ENCODE measurements at regions not wholly inside any gene's neighbourhood (a gene's known extent, or its start where the extent isn't known, plus 50 kb on each side); places are given as distances from the start of the nearest gene placed in this dataset.

- DNase-seq (ENCODE audit: low read depth), result no peak
- no peak overlapping the region for H3K4me3 ChIP-seq (ENCODE audit: low read depth, low read length)
Observed at GRCh38 chr5:111676926-111677415, 80.0 kb downstream of the NREP start.

GRCh38 chr5:111676466-111676865 is 80.5 kb downstream of the NREP start:
- H3K4me3 ChIP-seq (ENCODE audit: low read depth, low read length), result no peak overlapping the region
- DNase-seq (ENCODE audit: low read depth), result peak; percentile 34

- no peak for DNase-seq (ENCODE audit: low read depth)
- no peak overlapping the region for H3K4me3 ChIP-seq (ENCODE audit: low read depth, low read length)
Observed at GRCh38 chr5:111675201-111675934, 81.6 kb downstream of the NREP start.

- DNase-seq (ENCODE audit: low read depth), result no peak
Observed at GRCh38 chr5:111673891-111674626, 82.9 kb downstream of the NREP start.

GRCh38 chr5:111672099-111672498 is 84.9 kb downstream of the NREP start:
- no peak for DNase-seq (ENCODE audit: low read depth)
- H3K4me3 ChIP-seq (ENCODE audit: low read depth, low read length), result no peak overlapping the region

More at GRCh38 chr5:111673891-111674626, 82.9 kb downstream of the NREP start:
- H3K4me3 ChIP-seq (ENCODE audit: low read depth, low read length), result no peak overlapping the region

GRCh38 chr5:111670826-111671492 is 86.0 kb downstream of the NREP start:
- H3K4me3 ChIP-seq (ENCODE audit: low read depth, low read length), result no peak overlapping the region
- no peak for DNase-seq (ENCODE audit: low read depth)

- no peak overlapping the region for H3K4me3 ChIP-seq (ENCODE audit: low read depth, low read length)
- DNase-seq (ENCODE audit: low read depth), result peak; percentile 25
Observed at GRCh38 chr5:111668477-111669414, 88.2 kb downstream of the NREP start.

GRCh38 chr5:111667128-111667736 is 89.8 kb downstream of the NREP start:
- DNase-seq (ENCODE audit: low read depth), result no peak
- no peak overlapping the region for H3K4me3 ChIP-seq (ENCODE audit: low read depth, low read length)

- no peak for DNase-seq (ENCODE audit: low read depth)
- no peak overlapping the region for H3K4me3 ChIP-seq (ENCODE audit: low read depth, low read length)
Observed at GRCh38 chr5:111656580-111656979, 100.4 kb downstream of the NREP start.

GRCh38 chr5:111655169-111655924 is 101.6 kb downstream of the NREP start:
- peak; percentile 51 for DNase-seq (ENCODE audit: low read depth)
- H3K4me3 ChIP-seq (ENCODE audit: low read depth, low read length), result no peak overlapping the region

GRCh38 chr5:111653408-111653807 is 103.6 kb downstream of the NREP start:
- no peak for DNase-seq (ENCODE audit: low read depth)
- no peak overlapping the region for H3K4me3 ChIP-seq (ENCODE audit: low read depth, low read length)

- DNase-seq (ENCODE audit: low read depth), result no peak
Observed at GRCh38 chr5:111649516-111649915, 107.5 kb downstream of the NREP start.

GRCh38 chr5:111645303-111645838 is 111.6 kb downstream of the NREP start:
- DNase-seq (ENCODE audit: low read depth), result no peak

More at GRCh38 chr5:111649516-111649915, 107.5 kb downstream of the NREP start:
- no peak overlapping the region for H3K4me3 ChIP-seq (ENCODE audit: low read depth, low read length)

GRCh38 chr5:111643499-111643898 is 113.5 kb downstream of the NREP start:
- no peak for DNase-seq (ENCODE audit: low read depth)
- no peak overlapping the region for H3K4me3 ChIP-seq (ENCODE audit: low read depth, low read length)

More at GRCh38 chr5:111645303-111645838, 111.6 kb downstream of the NREP start:
- H3K4me3 ChIP-seq (ENCODE audit: low read depth, low read length), result no peak overlapping the region

GRCh38 chr5:111641533-111642233 is 115.3 kb downstream of the NREP start:
- peak; percentile 71 for DNase-seq (ENCODE audit: low read depth)
- H3K4me3 ChIP-seq (ENCODE audit: low read depth, low read length), result no peak overlapping the region

- H3K4me3 ChIP-seq (ENCODE audit: low read depth, low read length), result no peak overlapping the region
- DNase-seq (ENCODE audit: low read depth), result no peak
Observed at GRCh38 chr5:111639912-111640311, 117.1 kb downstream of the NREP start.

- no peak overlapping the region for H3K4me3 ChIP-seq (ENCODE audit: low read depth, low read length)
- DNase-seq (ENCODE audit: low read depth), result no peak
Observed at GRCh38 chr5:111636736-111637135, 120.3 kb downstream of the NREP start.
